GM10248 (cell line): ENCODE measurements at regions not wholly inside any gene's neighbourhood (a gene's known extent, or its start where the extent isn't known, plus 50 kb on each side); places are given as distances from the start of the nearest gene placed in this dataset.

Experiments used
- CTCF ChIA-PET: fragments of 300-600 bp; sonication (Branson Sonifier 250); formaldehyde crosslinking; extraction: SDS; loops from one replicate; lab custom pipeline; 2021; ENCODE audit warnings: antibody characterized with exemption; lab: Yijun Ruan, JAX
- POLR2A ChIA-PET: fragments of 350-650 bp; sonication (Branson Sonifier 250); formaldehyde crosslinking; extraction: SDS; loops from one replicate; lab custom pipeline; 2020; ENCODE audit warnings: antibody characterized with exemption; lab: Yijun Ruan, JAX
- DNase-seq: peaks from one replicate; pipeline ENCODE4 v3.0.0; 2012; ENCODE audit errors: extremely low spot score
- CTCF ChIP-seq: IDR thresholded peaks from 2 replicates; pipeline ENCODE4 v1.5.1; 2012; ENCODE audit warnings: mild to moderate bottlenecking, low read depth; ENCODE audit errors: extremely low read depth, missing control alignments, control extremely low read depth

DNA sequence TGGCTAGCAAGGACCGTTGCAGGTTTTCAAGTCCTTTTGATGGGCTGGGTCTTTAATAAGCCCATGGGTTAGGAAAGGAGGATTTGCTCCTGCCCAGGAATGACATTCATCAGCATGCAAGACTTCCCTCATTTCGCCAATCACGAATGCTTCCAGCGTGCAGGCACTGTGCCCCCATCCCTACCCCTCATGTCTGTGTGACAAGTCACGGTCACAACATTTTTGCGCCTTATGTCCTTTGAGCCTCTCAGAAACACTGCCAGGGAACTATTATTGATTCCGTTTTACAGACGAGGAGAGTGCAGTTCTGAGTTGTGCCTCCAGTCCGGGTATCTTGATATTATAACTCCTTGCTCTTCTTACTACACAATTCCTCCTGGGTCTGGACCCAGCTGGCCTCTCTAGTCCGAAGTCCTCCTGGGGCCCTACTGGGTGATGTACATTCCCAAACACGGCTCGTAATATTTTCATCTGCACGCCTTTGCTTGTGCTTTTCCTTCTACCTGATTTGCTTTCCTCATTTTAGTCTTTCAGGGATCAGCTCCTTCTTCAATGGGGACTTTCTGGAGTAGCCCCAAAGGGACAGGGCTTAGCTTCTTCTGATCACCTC, 101.8 kb upstream of the MYCN start:
- no peak for TF ChIP-seq CTCF
- CTCF ChIA-PET, result interaction anchor here (1.0 kb wide), 1 partner anchor 19 kb away, joined by 3 read pairs; no protein-coding TSS in a partner anchor
- DNase-seq, result no peak
- POLR2A ChIA-PET, result no interaction called here

GRCh38 chr2:15839426-15840124, 100.8 kb upstream of the MYCN start:
- TF ChIP-seq CTCF, result no peak
- no peak for DNase-seq
- POLR2A ChIA-PET, result no interaction called here
- CTCF ChIA-PET, result interaction anchor here (1.0 kb wide), 2 partner anchors 9 to 18 kb away, joined by 3 read pairs; no protein-coding TSS in a partner anchor

GRCh38 chr2:15840148-15840547, 100.2 kb upstream of the MYCN start:
- no peak for TF ChIP-seq CTCF
- no peak for DNase-seq
- ChIA-PET CTCF (interaction anchor here (1.0 kb wide), 1 partner anchor 9 kb away, joined by 3 read pairs; no protein-coding TSS in a partner anchor), POLR2A (no interaction called here)

- POLR2A ChIA-PET, result no interaction called here
- TF ChIP-seq CTCF, result no peak
These were observed 99.4 kb upstream of the MYCN start for GRCh38 chr2:15840969-15841368.

GRCh38 chr2:15841776-15842560, 98.4 kb upstream of the MYCN start:
- no peak for DNase-seq
- ChIA-PET POLR2A (no interaction called here), CTCF (no interaction called here)
- no peak for TF ChIP-seq CTCF

More at GRCh38 chr2:15840969-15841368, 99.4 kb upstream of the MYCN start:
- CTCF ChIA-PET, result no interaction called here
- no peak for DNase-seq

GRCh38 chr2:15842758-15843666, 97.3 kb upstream of the MYCN start:
- DNase-seq, result no peak
- ChIA-PET POLR2A (no interaction called here), CTCF (interaction anchor here (0.6 kb wide), 1 partner anchor 12 kb away, joined by 3 read pairs; no protein-coding TSS in a partner anchor)
- no peak for TF ChIP-seq CTCF
